ENCODE measurements at regions not wholly inside any gene's neighbourhood (a gene's known extent, or its start where the extent isn't known, plus 50 kb on each side); places are given as distances from the start of the nearest gene placed in this dataset.

DNA sequence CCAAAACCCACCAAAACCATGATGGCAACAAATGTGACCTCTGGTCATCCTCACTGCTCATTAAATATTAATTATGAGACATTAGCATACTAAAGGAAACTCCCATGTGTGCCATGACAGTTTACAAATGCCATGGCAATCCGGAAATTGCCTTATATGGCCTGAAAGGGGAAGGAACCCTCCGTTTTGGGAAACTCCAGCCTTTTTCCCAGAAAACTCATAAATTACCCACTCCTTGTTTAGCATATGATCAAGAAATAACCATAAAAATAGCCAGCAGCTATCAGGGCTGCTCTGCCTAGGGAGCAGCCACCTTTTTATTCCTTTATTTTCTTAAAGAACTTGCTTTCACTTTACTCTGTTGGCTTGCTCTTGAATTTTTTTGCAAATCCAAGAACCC is 992.7 kb downstream of the NTRK3 start:
- TF ChIP-seq SNAI2 (CRISPR knock-in tag; IDR thresholded peaks at IDR 0.05) (no peak), ZNF565 (CRISPR knock-in tag; conservative IDR thresholded peaks at IDR 0.05; ENCODE audit: low read depth) (no peak), ZFP3 (CRISPR knock-in tag; IDR thresholded peaks at IDR 0.05) (no peak), OSR1 (CRISPR knock-in tag; IDR thresholded peaks at IDR 0.05) (no peak), TCF4 (CRISPR knock-in tag; IDR thresholded peaks at IDR 0.05; ENCODE audit: borderline replicate concordance) (no peak), ESRRG (CRISPR knock-in tag; IDR thresholded peaks at IDR 0.05) (no peak), PPARA (CRISPR knock-in tag; IDR thresholded peaks at IDR 0.05; ENCODE audit: borderline replicate concordance) (no peak), ZNF8 (CRISPR knock-in tag; IDR thresholded peaks at IDR 0.05) (no peak), ARNTL (CRISPR knock-in tag; IDR thresholded peaks at IDR 0.05; ENCODE audit: borderline replicate concordance, low read depth) (no peak)
- TF ChIP-seq, protein P1, sequence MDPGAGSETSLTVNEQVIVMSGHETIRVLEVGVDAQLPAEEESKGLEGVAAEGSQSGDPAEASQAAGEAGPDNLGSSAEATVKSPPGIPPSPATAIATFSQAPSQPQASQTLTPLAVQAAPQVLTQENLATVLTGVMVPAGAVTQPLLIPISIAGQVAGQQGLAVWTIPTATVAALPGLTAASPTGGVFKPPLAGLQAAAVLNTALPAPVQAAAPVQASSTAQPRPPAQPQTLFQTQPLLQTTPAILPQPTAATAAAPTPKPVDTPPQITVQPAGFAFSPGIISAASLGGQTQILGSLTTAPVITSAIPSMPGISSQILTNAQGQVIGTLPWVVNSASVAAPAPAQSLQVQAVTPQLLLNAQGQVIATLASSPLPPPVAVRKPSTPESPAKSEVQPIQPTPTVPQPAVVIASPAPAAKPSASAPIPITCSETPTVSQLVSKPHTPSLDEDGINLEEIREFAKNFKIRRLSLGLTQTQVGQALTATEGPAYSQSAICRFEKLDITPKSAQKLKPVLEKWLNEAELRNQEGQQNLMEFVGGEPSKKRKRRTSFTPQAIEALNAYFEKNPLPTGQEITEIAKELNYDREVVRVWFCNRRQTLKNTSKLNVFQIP (CRISPR knock-in tag; IDR thresholded peaks at IDR 0.05; ENCODE audit: borderline replicate concordance, low read depth): no peak
- TF ChIP-seq, protein P2, sequence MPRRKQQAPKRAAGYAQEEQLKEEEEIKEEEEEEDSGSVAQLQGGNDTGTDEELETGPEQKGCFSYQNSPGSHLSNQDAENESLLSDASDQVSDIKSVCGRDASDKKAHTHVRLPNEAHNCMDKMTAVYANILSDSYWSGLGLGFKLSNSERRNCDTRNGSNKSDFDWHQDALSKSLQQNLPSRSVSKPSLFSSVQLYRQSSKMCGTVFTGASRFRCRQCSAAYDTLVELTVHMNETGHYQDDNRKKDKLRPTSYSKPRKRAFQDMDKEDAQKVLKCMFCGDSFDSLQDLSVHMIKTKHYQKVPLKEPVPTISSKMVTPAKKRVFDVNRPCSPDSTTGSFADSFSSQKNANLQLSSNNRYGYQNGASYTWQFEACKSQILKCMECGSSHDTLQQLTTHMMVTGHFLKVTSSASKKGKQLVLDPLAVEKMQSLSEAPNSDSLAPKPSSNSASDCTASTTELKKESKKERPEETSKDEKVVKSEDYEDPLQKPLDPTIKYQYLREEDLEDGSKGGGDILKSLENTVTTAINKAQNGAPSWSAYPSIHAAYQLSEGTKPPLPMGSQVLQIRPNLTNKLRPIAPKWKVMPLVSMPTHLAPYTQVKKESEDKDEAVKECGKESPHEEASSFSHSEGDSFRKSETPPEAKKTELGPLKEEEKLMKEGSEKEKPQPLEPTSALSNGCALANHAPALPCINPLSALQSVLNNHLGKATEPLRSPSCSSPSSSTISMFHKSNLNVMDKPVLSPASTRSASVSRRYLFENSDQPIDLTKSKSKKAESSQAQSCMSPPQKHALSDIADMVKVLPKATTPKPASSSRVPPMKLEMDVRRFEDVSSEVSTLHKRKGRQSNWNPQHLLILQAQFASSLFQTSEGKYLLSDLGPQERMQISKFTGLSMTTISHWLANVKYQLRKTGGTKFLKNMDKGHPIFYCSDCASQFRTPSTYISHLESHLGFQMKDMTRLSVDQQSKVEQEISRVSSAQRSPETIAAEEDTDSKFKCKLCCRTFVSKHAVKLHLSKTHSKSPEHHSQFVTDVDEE (CRISPR knock-in tag; IDR thresholded peaks at IDR 0.05): no peak
- TF ChIP-seq, protein P3, sequence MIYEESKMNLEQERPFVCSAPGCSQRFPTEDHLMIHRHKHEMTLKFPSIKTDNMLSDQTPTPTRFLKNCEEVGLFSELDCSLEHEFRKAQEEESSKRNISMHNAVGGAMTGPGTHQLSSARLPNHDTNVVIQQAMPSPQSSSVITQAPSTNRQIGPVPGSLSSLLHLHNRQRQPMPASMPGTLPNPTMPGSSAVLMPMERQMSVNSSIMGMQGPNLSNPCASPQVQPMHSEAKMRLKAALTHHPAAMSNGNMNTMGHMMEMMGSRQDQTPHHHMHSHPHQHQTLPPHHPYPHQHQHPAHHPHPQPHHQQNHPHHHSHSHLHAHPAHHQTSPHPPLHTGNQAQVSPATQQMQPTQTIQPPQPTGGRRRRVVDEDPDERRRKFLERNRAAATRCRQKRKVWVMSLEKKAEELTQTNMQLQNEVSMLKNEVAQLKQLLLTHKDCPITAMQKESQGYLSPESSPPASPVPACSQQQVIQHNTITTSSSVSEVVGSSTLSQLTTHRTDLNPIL (CRISPR knock-in tag; IDR thresholded peaks at IDR 0.05; ENCODE audit: low read depth): no peak
- TF ChIP-seq, protein P4, sequence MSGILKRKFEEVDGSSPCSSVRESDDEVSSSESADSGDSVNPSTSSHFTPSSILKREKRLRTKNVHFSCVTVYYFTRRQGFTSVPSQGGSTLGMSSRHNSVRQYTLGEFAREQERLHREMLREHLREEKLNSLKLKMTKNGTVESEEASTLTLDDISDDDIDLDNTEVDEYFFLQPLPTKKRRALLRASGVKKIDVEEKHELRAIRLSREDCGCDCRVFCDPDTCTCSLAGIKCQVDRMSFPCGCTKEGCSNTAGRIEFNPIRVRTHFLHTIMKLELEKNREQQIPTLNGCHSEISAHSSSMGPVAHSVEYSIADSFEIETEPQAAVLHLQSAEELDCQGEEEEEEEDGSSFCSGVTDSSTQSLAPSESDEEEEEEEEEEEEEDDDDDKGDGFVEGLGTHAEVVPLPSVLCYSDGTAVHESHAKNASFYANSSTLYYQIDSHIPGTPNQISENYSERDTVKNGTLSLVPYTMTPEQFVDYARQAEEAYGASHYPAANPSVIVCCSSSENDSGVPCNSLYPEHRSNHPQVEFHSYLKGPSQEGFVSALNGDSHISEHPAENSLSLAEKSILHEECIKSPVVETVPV (CRISPR knock-in tag; IDR thresholded peaks at IDR 0.05): no peak
- ATAC-seq: no peak

DNA sequence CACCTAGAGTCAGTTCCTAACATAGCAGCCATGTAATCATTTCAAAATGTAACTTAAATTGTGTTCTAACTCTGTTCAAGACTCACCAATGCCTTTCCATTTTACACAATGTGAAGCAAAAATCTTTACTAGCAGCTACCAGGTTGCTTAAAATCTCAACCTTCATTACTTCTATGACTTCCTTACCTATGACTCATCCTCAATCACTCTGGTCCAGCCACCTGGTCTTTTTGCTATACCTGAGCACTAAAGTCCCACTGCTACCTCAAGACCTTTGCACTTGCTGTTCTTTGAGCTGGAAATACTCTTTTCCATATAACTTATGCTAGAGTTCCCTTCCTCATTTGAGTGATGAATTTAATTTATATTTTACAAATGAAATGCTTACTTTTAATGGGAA is 993.2 kb downstream of the NTRK3 start:
- ATAC-seq: no peak

DNA sequence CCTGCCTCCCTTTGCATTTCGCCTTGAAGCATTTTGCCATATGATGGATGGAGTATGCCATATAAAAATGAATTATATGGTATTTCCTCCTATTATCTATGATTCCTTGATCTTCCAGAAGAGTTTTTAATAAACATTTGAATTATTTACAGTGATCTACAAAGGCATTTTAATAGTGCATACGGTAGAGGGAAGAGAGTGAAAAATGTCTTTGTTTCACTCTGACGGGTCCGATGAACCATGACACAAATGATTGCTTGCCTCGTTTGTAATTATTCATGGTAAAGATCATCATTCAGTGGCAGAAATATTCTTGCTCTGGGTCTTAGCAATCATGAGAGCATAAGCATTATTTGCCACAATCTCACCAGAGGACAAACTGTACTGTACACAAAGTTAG is 1010.9 kb downstream of the NTRK3 start:
- no peak for ATAC-seq
- TF ChIP-seq ZFP3 (CRISPR knock-in tag; IDR thresholded peaks at IDR 0.05) (no peak), SNAI2 (CRISPR knock-in tag; IDR thresholded peaks at IDR 0.05) (no peak), ARNTL (CRISPR knock-in tag; IDR thresholded peaks at IDR 0.05; ENCODE audit: borderline replicate concordance, low read depth) (no peak), TOX (CRISPR knock-in tag; IDR thresholded peaks at IDR 0.05; ENCODE audit: borderline replicate concordance) (no peak), CSDC2 (CRISPR knock-in tag; IDR thresholded peaks at IDR 0.05) (no peak), BACH2 (CRISPR knock-in tag; IDR thresholded peaks at IDR 0.05; ENCODE audit: borderline replicate concordance) (no peak), ZNF70 (CRISPR knock-in tag; IDR thresholded peaks at IDR 0.05) (no peak), ESRRG (CRISPR knock-in tag; IDR thresholded peaks at IDR 0.05) (no peak), TCF4 (CRISPR knock-in tag; IDR thresholded peaks at IDR 0.05; ENCODE audit: borderline replicate concordance) (no peak), ZFP30 (CRISPR knock-in tag; IDR thresholded peaks at IDR 0.05) (no peak), ISL1 (CRISPR knock-in tag; IDR thresholded peaks at IDR 0.05) (no peak), ZNF8 (CRISPR knock-in tag; IDR thresholded peaks at IDR 0.05) (no peak), PPARA (CRISPR knock-in tag; IDR thresholded peaks at IDR 0.05; ENCODE audit: borderline replicate concordance) (no peak)
- TF ChIP-seq, protein P2 (CRISPR knock-in tag; IDR thresholded peaks at IDR 0.05): no peak

More for the DNA sequence above, 993.2 kb downstream of the NTRK3 start:
- TF ChIP-seq RARB (CRISPR knock-in tag; IDR thresholded peaks at IDR 0.05): no peak
- no peak for TF ChIP-seq ZNF8 (CRISPR knock-in tag; IDR thresholded peaks at IDR 0.05)
- TF ChIP-seq GLIS3 (CRISPR knock-in tag; IDR thresholded peaks at IDR 0.05): no peak

All from SK-N-SH treated with all-trans-retinoic acid at 6 μM for 48 hours (cell line).